ENCODE measurements at regions not wholly inside any gene's neighbourhood (a gene's known extent, or its start where the extent isn't known, plus 50 kb on each side); places are given as distances from the start of the nearest gene placed in this dataset.
"Not testable (repeated sequence)": the region's sequence is repeated elsewhere in the genome, so short reads cannot be mapped to it uniquely, and the experiment has no call there.

DNA sequence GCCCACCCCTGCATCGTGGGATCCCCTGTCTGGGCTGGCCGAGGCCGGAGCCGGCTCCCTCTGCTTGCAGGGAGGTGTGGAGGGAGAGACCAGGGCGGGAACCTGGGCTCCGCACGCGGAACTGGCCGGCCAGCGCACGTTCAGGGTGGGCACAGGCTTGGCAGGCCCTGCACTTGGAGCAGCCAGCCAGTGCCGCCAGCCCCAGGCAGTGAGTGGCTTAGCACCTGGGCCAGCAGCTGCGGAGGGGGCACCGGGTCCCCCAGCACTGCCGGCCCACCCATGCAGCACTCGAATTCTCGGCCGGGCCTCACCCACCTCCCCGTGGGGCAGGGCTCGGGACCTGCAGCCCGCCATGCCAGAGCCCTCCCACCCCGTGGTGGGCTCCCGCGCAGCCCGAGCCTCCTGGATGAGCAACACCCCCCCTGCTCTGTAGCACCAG is 422.6 kb downstream of the AMY1C start:
- no peak for ATAC-seq
- peaks cover 15% of the 10 kb centered on the region for H3K9me3 Mint-ChIP-seq

DNA sequence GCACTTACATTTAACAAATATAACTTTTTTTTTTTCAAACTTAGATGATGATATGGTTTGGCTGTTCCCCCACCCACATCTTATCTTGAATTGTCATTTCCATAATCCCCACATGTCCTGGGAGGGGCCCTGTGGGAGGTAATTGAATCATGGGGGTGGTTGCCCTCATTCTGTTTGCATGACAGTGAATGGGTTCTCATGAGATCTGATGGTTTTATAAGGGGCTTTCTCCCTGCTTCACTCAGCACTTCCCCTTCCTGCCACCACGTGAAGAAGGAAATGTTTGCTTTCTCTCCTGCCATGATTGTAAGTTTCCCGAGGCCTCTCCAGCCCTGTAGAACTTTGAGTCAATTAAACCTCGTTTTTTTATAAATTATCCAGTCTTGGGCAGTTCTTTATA is 432.6 kb downstream of the AMY1C start:
- no peak overlapping the region for H3K27ac Mint-ChIP-seq
- H3K36me3 Mint-ChIP-seq (ENCODE audit: low read depth) = no peaks in the 10 kb centered on the region
- no peak for ATAC-seq
- no peaks in the 10 kb centered on the region for H3K27me3 Mint-ChIP-seq
- DNase-seq = no peak
- peaks cover 4% of the 10 kb centered on the region for H3K9me3 Mint-ChIP-seq
- no peaks in the 10 kb centered on the region for H3K4me1 Mint-ChIP-seq
- no peak overlapping the region for H3K4me3 Mint-ChIP-seq

More for the DNA sequence above, 422.6 kb downstream of the AMY1C start:
- DNase-seq = no peak
- Mint-ChIP-seq H3K27me3 (no peaks in the 10 kb centered on the region), H3K27ac (no peak overlapping the region), H3K36me3 (ENCODE audit: low read depth) (no peaks in the 10 kb centered on the region), H3K4me3 (no peak overlapping the region), H3K4me1 (no peaks in the 10 kb centered on the region)

DNA sequence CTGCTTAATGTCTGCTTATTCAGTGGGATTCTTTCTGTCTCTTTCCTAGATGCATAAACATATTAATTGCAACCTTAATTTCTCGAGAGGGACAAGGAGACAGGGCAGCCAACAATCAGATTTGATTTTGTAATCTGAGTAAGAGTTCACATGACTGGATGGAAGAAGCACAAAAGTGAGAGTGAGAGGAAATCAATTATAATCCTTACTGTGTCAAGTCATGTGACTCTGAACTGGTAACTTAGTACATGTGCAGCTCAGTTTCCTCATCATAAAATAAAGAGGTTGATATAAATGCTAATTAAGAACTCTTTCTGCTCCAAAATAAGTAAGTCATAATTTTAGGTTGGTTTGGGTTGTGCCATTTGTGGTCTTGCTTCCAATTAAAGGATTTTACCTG is 439.5 kb downstream of the AMY1C start:
- Mint-ChIP-seq H3K4me1 (no peaks in the 10 kb centered on the region), H3K27ac (no peak overlapping the region), H3K9me3 (peaks cover 7% of the 10 kb centered on the region), H3K36me3 (ENCODE audit: low read depth) (no peaks in the 10 kb centered on the region), H3K27me3 (no peaks in the 10 kb centered on the region), H3K4me3 (no peak overlapping the region)
- DNase-seq (no peak), ATAC-seq (no peak)

GRCh38 chr1:104190821-104191220 is 441.1 kb downstream of the AMY1C start:
- H3K9me3 Mint-ChIP-seq = peaks cover 18% of the 10 kb centered on the region
- no peaks in the 10 kb centered on the region for H3K27me3 Mint-ChIP-seq
- H3K4me3 Mint-ChIP-seq = no peak overlapping the region
- no peak overlapping the region for H3K27ac Mint-ChIP-seq
- H3K36me3 Mint-ChIP-seq (ENCODE audit: low read depth) = no peaks in the 10 kb centered on the region
- ATAC-seq = no peak
- no peaks in the 10 kb centered on the region for H3K4me1 Mint-ChIP-seq
- DNase-seq = no peak

GRCh38 chr1:104195395-104195794 is 445.7 kb downstream of the AMY1C start:
- ATAC-seq = no peak
- H3K4me1 Mint-ChIP-seq = no peaks in the 10 kb centered on the region

GRCh38 chr1:104196136-104196535 is 446.4 kb downstream of the AMY1C start:
- Mint-ChIP-seq H3K4me3 (no peak overlapping the region), H3K9me3 (peaks cover 22% of the 10 kb centered on the region), H3K27me3 (no peaks in the 10 kb centered on the region), H3K36me3 (ENCODE audit: low read depth) (no peaks in the 10 kb centered on the region), H3K27ac (no peak overlapping the region), H3K4me1 (no peaks in the 10 kb centered on the region)
- ATAC-seq = no peak
- no peak for DNase-seq

More at GRCh38 chr1:104195395-104195794, 445.7 kb downstream of the AMY1C start:
- Mint-ChIP-seq H3K4me3 (no peak overlapping the region), H3K9me3 (peaks cover 19% of the 10 kb centered on the region), H3K27me3 (no peaks in the 10 kb centered on the region), H3K27ac (no peak overlapping the region), H3K36me3 (ENCODE audit: low read depth) (no peaks in the 10 kb centered on the region)
- DNase-seq = no peak

DNA sequence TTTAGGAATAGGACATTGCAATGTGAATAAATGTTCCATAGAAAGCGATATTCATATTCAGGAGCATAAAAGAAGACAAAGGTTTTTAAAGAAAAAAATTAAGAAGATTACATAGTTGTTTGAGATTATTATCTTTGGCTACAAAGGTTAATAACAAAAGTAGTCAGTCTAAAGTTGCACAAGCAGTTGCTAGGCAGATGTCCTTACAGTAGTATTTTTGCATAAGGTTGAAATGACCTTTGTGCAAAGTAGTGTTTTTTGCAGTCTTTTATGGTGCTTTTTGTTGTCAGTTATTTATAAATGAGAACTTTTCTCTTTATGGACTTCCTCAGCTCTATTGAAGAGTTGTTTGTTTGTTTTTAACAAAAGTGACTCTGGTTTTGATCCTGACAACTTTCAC is 447.8 kb downstream of the AMY1C start:
- H3K4me1 Mint-ChIP-seq = no peaks in the 10 kb centered on the region
- no peak overlapping the region for H3K27ac Mint-ChIP-seq
- H3K4me3 Mint-ChIP-seq = no peak overlapping the region
- no peaks in the 10 kb centered on the region for H3K36me3 Mint-ChIP-seq (ENCODE audit: low read depth)
- peaks cover 22% of the 10 kb centered on the region for H3K9me3 Mint-ChIP-seq
- DNase-seq (no peak), ATAC-seq (no peak)
- H3K27me3 Mint-ChIP-seq = no peaks in the 10 kb centered on the region

DNA sequence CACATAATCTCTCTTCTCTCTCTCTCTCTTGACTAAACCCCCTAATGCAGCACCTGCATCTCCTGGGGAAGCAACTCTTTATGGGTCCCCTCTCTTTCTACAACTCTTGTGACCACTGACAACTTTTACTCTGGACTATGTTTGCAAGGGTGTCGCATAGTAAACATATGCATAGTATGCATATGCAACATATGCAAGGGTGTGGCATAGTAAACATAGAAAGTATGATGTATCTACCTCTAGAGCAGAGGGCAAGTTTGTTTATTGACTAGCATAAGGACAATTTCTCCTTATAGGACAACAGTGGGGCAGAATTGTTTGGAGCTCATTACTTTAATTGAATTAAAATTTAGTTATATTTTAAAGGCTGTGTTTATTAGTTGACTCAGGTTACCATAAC is 462.5 kb downstream of the AMY1C start:
- no peak for ATAC-seq

DNA sequence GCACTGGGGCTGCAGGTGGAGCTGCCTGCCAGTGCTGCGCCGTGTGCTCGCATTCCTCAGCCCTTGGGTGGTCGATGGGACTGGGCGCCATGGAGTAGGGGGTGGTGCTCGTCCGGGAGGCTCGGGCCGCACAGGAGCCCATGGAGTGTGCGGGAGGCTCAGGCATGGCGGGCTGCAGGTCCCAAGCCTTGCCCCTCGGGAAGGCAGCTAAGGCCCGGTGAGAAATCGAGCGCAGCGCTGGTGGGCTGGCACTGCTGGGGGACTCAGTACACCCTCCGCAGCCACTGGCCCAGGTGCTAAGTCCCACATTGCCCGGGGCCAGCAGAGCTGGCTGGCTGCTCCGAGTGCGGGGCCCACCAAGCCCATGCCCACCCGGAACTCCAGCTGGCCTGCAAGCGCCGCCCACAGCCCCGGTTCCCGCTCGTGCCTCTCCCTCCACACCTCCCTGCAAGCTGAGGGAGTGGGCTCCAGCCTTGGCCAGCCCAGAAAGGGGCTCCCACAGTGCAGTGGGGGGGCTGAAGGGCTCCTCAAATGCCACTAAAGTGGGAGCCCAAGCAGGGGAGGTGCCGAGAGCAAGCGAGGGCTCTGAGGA is 467.8 kb downstream of the AMY1C start:
- DNase-seq; H3K4me3 Mint-ChIP-seq; H3K27me3 Mint-ChIP-seq; ATAC-seq; H3K36me3 Mint-ChIP-seq (ENCODE audit: low read depth); H3K27ac Mint-ChIP-seq; H3K4me1 Mint-ChIP-seq: not testable (repeated sequence)
- peaks cover 12% of the 10 kb centered on the region for H3K9me3 Mint-ChIP-seq

More for the DNA sequence above, 462.5 kb downstream of the AMY1C start:
- no peak overlapping the region for H3K27ac Mint-ChIP-seq
- H3K36me3 Mint-ChIP-seq (ENCODE audit: low read depth) = no peaks in the 10 kb centered on the region
- no peak for DNase-seq
- no peaks in the 10 kb centered on the region for H3K4me1 Mint-ChIP-seq
- H3K9me3 Mint-ChIP-seq = peaks cover 14% of the 10 kb centered on the region
- no peaks in the 10 kb centered on the region for H3K27me3 Mint-ChIP-seq
- H3K4me3 Mint-ChIP-seq = no peak overlapping the region

DNA sequence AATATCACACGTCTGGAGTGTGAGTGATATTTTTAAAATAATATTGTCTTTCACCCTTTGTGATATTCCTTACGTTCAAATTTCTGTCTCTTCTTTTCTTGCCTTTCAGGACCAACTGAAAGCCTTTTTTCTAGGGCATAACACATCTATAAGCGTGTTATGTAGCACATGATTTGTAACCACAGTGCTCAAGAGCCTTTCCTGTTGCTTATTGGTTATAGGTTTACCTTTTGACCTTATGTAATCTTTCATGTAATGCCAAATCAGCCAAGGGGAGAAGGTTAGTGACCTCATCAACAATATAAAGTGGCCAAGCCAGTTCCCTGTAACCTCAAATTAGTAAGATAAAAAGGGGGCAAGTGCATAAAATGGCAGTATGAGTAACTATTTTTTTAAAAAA is 480.2 kb downstream of the AMY1C start:
- Mint-ChIP-seq H3K9me3 (peaks cover 4% of the 10 kb centered on the region), H3K36me3 (ENCODE audit: low read depth) (no peaks in the 10 kb centered on the region), H3K4me1 (no peaks in the 10 kb centered on the region), H3K27ac (no peak overlapping the region), H3K4me3 (no peak overlapping the region), H3K27me3 (no peaks in the 10 kb centered on the region)
- no peak for DNase-seq
- no peak for ATAC-seq

DNA sequence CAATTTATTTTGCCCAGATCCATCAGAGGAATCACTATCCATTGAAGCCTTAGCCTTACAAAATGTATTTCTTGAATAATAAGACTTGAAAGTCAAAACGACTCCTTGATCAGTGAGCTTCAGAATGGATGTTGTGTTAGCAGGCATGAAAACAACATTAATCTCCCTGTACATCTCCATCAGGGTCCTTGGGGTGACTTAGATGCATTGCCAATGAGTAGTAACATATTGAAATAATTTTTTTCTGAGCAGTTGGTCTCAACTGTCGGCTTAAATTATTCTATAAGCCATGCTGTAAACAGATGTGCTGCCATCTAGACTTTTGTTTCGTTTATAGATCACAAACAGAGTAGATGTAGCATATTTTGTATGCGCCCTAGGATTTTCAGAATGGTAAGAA is 482.0 kb downstream of the AMY1C start:
- H3K36me3 Mint-ChIP-seq (ENCODE audit: low read depth) = no peaks in the 10 kb centered on the region
- no peak for ATAC-seq
- H3K4me1 Mint-ChIP-seq = no peaks in the 10 kb centered on the region
- no peak overlapping the region for H3K27ac Mint-ChIP-seq
- no peaks in the 10 kb centered on the region for H3K9me3 Mint-ChIP-seq
- H3K4me3 Mint-ChIP-seq = no peak overlapping the region
- DNase-seq = no peak
- no peaks in the 10 kb centered on the region for H3K27me3 Mint-ChIP-seq

GRCh38 chr1:104235141-104235540 is 485.4 kb downstream of the AMY1C start:
- no peak overlapping the region for H3K4me3 Mint-ChIP-seq
- no peaks in the 10 kb centered on the region for H3K36me3 Mint-ChIP-seq (ENCODE audit: low read depth)
- H3K27me3 Mint-ChIP-seq = no peaks in the 10 kb centered on the region
- H3K9me3 Mint-ChIP-seq = no peaks in the 10 kb centered on the region
- H3K27ac Mint-ChIP-seq = no peak overlapping the region
- H3K4me1 Mint-ChIP-seq = no peaks in the 10 kb centered on the region
- DNase-seq = no peak
- no peak for ATAC-seq

- peaks cover 5% of the 10 kb centered on the region for H3K9me3 Mint-ChIP-seq
- ATAC-seq = no peak
- no peak for DNase-seq
- H3K4me3 Mint-ChIP-seq = no peak overlapping the region
- H3K27me3 Mint-ChIP-seq = no peaks in the 10 kb centered on the region
- no peaks in the 10 kb centered on the region for H3K36me3 Mint-ChIP-seq (ENCODE audit: low read depth)
- H3K27ac Mint-ChIP-seq = no peak overlapping the region
- no peaks in the 10 kb centered on the region for H3K4me1 Mint-ChIP-seq
Observed at GRCh38 chr1:104238991-104239390, 489.3 kb downstream of the AMY1C start.

DNA sequence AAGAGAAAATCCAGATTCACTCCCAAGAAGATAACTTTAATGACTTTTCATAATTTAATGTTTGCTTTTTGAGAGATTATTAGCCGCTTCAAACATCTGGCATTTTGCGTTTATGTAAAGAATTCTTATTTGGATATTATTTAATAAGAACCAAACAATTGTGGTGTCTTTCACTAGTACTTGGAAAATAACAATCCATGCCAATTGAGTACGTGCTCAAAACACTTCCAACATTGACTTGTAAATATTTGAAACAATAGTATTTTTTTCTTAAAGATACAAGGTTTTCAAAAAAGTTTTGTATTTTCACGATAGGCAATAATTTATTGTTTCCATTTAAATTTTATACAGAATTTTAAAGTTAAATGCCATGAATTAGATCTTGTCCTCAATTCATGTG is 498.7 kb downstream of the AMY1C start:
- ATAC-seq = no peak

GRCh38 chr1:104259481-104259880 is 509.8 kb downstream of the AMY1C start:
- Mint-ChIP-seq H3K4me1 (no peaks in the 10 kb centered on the region), H3K27ac (no peak overlapping the region), H3K9me3 (peaks cover 15% of the 10 kb centered on the region), H3K27me3 (no peaks in the 10 kb centered on the region), H3K36me3 (ENCODE audit: low read depth) (no peaks in the 10 kb centered on the region), H3K4me3 (no peak overlapping the region)
- no peak for DNase-seq
- no peak for ATAC-seq

More for the DNA sequence above, 498.7 kb downstream of the AMY1C start:
- Mint-ChIP-seq H3K27ac (no peak overlapping the region), H3K4me3 (no peak overlapping the region), H3K9me3 (peaks cover 3% of the 10 kb centered on the region), H3K4me1 (no peaks in the 10 kb centered on the region), H3K36me3 (ENCODE audit: low read depth) (no peaks in the 10 kb centered on the region), H3K27me3 (no peaks in the 10 kb centered on the region)
- no peak for DNase-seq

DNA sequence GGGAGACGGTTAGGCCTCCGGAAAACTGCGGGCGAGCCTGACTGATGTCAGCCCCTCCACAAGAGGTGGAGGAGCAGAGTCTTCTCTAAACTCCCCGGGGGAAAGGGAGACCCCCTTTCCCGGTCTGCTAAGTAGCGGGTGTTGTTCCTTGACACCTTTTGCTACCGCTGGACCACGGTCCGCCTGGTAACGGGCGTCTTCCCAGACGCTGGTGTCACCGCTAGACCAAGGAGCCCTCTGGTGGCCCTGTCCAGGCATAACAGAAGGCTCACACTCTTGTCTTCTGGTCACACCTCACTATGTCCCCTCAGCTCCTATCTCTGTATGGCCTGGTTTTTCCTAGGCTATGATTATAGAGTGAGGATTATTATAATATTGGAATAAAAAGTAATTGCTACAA is 513.4 kb downstream of the AMY1C start:
- DNase-seq; H3K36me3 Mint-ChIP-seq (ENCODE audit: low read depth); ATAC-seq; H3K4me1 Mint-ChIP-seq; H3K27me3 Mint-ChIP-seq; H3K27ac Mint-ChIP-seq; H3K4me3 Mint-ChIP-seq: not testable (repeated sequence)
- H3K9me3 Mint-ChIP-seq = peaks cover 15% of the 10 kb centered on the region
